HL-60 (cell line): ENCODE measurements at regions not wholly inside any gene's neighbourhood (a gene's known extent, or its start where the extent isn't known, plus 50 kb on each side); places are given as distances from the start of the nearest gene placed in this dataset.

ENCODE experiments used
- CTCF ChIP-seq: IDR thresholded peaks from one replicate; pipeline ENCODE4 v1.5.1; 2011; ENCODE audit warnings: low read length, control low read depth, inconsistent platforms; ENCODE audit not compliant: insufficient read depth
- GABPA ChIP-seq: IDR thresholded peaks from 2 replicates; pipeline ENCODE4 v1.6.1; 2012; ENCODE audit warnings: low read depth
- POLR2AphosphoS5 ChIP-seq: IDR thresholded peaks from 2 replicates; pipeline ENCODE4 v1.6.1; 2012; ENCODE audit warnings: low read depth
- REST ChIP-seq: IDR thresholded peaks from 2 replicates; pipeline ENCODE4 v1.6.1; 2012; ENCODE audit warnings: low read depth; ENCODE audit not compliant: insufficient replicate concordance
- SPI1 ChIP-seq: IDR thresholded peaks from 2 replicates; pipeline ENCODE4 v1.6.1; 2012; ENCODE audit warnings: low read depth, mild to moderate bottlenecking, borderline replicate concordance

- no peak for TF ChIP-seq CTCF
- no peak for TF ChIP-seq POLR2AphosphoS5
- no peak for TF ChIP-seq REST
- no peak for TF ChIP-seq GABPA
- TF ChIP-seq SPI1: no peak
Measured at GRCh38 chr13:60647547-60647946, 250.5 kb downstream of the TDRD3 start.
